Thymus (tissue), 11 donors: ENCODE measurements at regions not wholly inside any gene's neighbourhood (a gene's known extent, or its start where the extent isn't known, plus 50 kb on each side); places are given as distances from the start of the nearest gene placed in this dataset.
"Not testable (repeated sequence)": the region's sequence is repeated elsewhere in the genome, so short reads cannot be mapped to it uniquely, and the experiment has no call there.

Source experiments
- DNase-seq, 9 donors: peaks; one replicate each; pipeline ENCODE4 v3.0.0-alpha.2; 2013; ENCODE audit warnings: low spot score in 9 of 9, low read depth in 6 of 9, missing footprints in 1 of 9
- H3K27ac ChIP-seq, 2 donors: one replicate each; pipeline ENCODE4 v1.5.1; 2013; ENCODE audit warnings: control low read depth in 1 of 2, low read depth in 1 of 2, low read length in 1 of 2, mild to moderate bottlenecking in 1 of 2, moderate library complexity in 1 of 2
- H3K27me3 ChIP-seq, 2 donors: one replicate each; pipeline ENCODE4 v1.5.1; 2013; ENCODE audit warnings: low read length in 1 of 2; ENCODE audit not compliant: control insufficient read depth in 2 of 2, insufficient read depth in 1 of 2
- H3K36me3 ChIP-seq, 2 donors: one replicate each; pipeline ENCODE4 v1.5.1; 2013; ENCODE audit warnings: low read length in 1 of 2, mild to moderate bottlenecking in 1 of 2, moderate library complexity in 1 of 2; ENCODE audit not compliant: control insufficient read depth in 2 of 2, insufficient read depth in 2 of 2
- H3K4me1 ChIP-seq, 2 donors: one replicate each; pipeline ENCODE4 v1.5.1; 2013; ENCODE audit warnings: low read length in 2 of 2; ENCODE audit not compliant: control insufficient read depth in 2 of 2, insufficient read depth in 2 of 2
- H3K4me3 ChIP-seq, 2 donors: one replicate each; pipeline ENCODE4 v1.5.1; 2013; ENCODE audit warnings: low read length in 2 of 2, control low read depth in 1 of 2, mild to moderate bottlenecking in 1 of 2
- H3K9me3 ChIP-seq, 2 donors: one replicate each; pipeline ENCODE4 v1.5.1; 2013; ENCODE audit warnings: low read length in 1 of 2, mild to moderate bottlenecking in 1 of 2; ENCODE audit not compliant: control insufficient read depth in 2 of 2, insufficient read depth in 1 of 2
- WGBS: extraction: QIAGEN DNeasy Blood & Tissue Kit; methylation state at CpG from one replicate; pipeline ENCODE4 v1.1.7; 2013; 5-methylcytosine and 5-hydroxymethylcytosine counted together
- donor health status: healthy.

DNA sequence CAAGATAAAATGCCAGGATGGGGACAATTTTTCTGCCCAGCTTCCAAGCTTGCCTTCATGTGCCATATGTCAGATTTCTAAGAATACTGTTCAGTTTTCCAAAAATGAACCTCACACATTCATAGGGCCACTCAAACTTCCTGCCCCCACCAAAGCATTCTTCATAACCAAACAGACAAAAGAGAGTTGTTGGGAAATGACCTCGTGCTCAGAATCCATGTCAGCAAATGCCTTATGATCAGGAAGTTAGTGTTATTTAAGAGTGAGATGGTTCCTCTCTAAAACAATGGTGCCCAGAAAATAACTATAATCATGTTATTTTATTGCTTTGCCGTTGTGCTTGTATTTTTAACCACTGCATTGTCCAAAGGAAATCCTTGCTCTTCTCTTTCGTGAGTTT lies 208.2 kb downstream of the ZNF608 start:
- no peak overlapping the region for H3K4me3 ChIP-seq
- no peaks in the 10 kb centered on the region for H3K27me3 ChIP-seq
- H3K36me3 ChIP-seq: no peaks in the 10 kb centered on the region
- WGBS: 76% methylated on average over 3 of the region's 3 CpGs
- H3K9me3 ChIP-seq: no peaks in the 10 kb centered on the region
- no peaks in the 10 kb centered on the region for H3K4me1 ChIP-seq
- no peak for DNase-seq
- no peak overlapping the region for H3K27ac ChIP-seq

DNA sequence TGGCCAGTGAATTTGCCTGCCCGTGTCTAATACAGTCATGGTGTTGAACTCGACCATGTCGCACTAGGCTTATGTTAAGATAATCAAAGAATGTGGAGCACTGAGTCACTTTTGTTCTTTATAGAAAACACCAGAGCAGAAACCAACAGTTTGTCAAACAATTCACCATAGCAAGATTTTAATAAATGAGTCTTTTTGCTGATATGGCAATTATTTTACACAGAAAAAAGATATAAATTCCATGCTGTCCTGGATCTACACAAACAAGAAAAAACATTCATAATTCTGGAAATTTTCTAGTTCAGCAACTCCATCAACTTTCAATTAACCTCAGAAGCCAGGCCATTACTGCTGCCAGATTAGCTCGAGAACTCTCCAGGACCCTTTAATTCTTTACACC lies 208.9 kb downstream of the ZNF608 start:
- no peak overlapping the region for H3K4me3 ChIP-seq
- H3K9me3 ChIP-seq: no peaks in the 10 kb centered on the region
- H3K27ac ChIP-seq: no peak overlapping the region
- no peaks in the 10 kb centered on the region for H3K36me3 ChIP-seq
- no peaks in the 10 kb centered on the region for H3K4me1 ChIP-seq
- 94% methylated on average over 4 of the region's 4 CpGs for WGBS
- no peak for DNase-seq
- H3K27me3 ChIP-seq: no peaks in the 10 kb centered on the region

DNA sequence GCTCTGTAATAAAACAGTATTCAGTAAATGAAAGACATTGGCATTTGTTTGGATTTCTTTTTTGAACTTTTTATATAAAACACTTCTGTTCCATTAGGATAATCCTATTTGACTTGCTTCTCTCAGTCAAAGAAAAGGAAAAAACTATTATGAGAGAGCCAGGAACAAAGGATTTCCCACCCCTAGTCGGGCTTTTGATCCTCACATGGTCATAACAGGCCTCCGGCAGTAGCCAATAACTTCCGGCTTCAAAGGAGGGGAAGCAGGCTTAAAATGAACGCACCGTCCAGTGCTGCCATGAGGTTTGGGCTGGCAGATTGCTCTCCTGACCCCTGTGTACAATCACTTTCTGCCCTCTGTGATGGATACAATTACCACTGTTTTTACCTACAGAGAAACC lies 209.3 kb downstream of the ZNF608 start:
- H3K36me3 ChIP-seq: no peaks in the 10 kb centered on the region
- no peak overlapping the region for H3K4me3 ChIP-seq
- no peaks in the 10 kb centered on the region for H3K27me3 ChIP-seq
- H3K4me1 ChIP-seq: no peaks in the 10 kb centered on the region
- no peak overlapping the region for H3K27ac ChIP-seq
- no peaks in the 10 kb centered on the region for H3K9me3 ChIP-seq
- DNase-seq: no peak
- WGBS: 92% methylated on average over 5 of the region's 5 CpGs

DNA sequence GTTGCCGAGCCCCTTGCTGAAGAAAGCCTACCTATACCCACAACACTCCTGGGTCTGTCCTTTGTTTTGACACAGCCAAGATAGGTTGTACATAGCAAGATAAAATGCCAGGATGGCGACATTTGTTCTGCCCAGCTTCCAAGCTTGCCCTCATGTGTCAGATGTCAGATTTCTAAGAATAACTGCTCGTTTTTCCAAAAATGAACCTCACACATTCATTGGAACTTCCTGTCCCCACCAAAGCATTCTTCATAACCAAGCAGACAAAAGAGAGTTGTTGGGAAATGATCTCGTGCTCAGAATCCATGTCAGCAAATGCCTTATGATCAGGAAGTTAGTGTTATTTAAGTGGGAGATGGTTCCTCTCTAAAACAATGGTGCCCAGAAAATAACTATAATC lies 210.1 kb downstream of the ZNF608 start:
- no peaks in the 10 kb centered on the region for H3K9me3 ChIP-seq
- H3K27ac ChIP-seq: no peak overlapping the region
- no peak for DNase-seq
- H3K27me3 ChIP-seq: no peaks in the 10 kb centered on the region
- 91% methylated on average over 4 of the region's 4 CpGs for WGBS
- no peak overlapping the region for H3K4me3 ChIP-seq
- no peaks in the 10 kb centered on the region for H3K4me1 ChIP-seq
- H3K36me3 ChIP-seq: no peaks in the 10 kb centered on the region

DNA sequence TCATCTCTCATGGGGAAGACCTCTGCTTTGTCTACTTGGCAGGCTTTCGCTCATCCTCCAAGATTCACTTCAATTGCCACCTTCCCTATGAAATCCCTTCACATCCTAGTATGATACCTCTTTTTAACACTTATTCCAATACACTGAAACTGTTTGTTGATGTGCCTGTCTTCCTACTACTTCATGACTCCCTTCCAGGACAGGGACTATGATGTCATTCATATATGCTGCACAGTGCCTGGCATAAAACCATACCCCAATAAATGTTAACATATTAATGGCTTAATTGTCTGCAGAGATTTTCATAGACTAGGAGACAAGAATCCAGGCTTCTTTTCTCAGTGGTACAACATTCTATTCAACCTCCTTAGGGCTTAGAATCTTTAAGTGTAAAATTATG lies 215.5 kb downstream of the ZNF608 start:
- 92% methylated on average over 1 of the region's 1 CpG for WGBS
- H3K36me3 ChIP-seq: no peaks in the 10 kb centered on the region
- no peaks in the 10 kb centered on the region for H3K4me1 ChIP-seq

DNA sequence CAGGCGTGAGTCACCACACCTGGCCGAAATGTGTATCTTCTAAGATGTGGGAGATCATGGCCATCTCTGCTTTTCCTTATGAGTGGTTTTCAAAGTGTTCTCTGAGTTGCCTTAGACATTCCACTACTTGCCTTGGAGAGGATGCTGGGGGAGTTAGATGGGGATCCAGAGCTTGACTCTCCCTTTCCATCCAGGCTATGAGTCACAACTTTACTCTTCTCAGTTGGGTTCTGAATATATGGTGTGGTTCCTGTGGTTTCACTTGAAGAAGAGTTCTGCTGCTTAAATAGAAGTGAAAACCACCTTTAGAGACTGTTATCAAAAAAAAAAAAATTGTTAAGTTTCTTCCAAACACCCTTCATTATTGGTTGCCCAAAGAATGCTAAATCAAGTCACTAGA lies 217.6 kb downstream of the ZNF608 start:
- Histone ChIP-seq H3K27me3 (no peaks in the 10 kb centered on the region), H3K4me3 (no peak overlapping the region), H3K4me1 (no peaks in the 10 kb centered on the region), H3K36me3 (no peaks in the 10 kb centered on the region), H3K9me3 (no peaks in the 10 kb centered on the region), H3K27ac (no peak overlapping the region)
- 99% methylated on average over 2 of the region's 2 CpGs for WGBS
- DNase-seq: peak in 1 of 9 donors; percentile 15

More for the DNA sequence above, 215.5 kb downstream of the ZNF608 start:
- H3K27me3 ChIP-seq: no peaks in the 10 kb centered on the region
- no peak overlapping the region for H3K27ac ChIP-seq
- no peak for DNase-seq
- H3K9me3 ChIP-seq: no peaks in the 10 kb centered on the region
- no peak overlapping the region for H3K4me3 ChIP-seq

DNA sequence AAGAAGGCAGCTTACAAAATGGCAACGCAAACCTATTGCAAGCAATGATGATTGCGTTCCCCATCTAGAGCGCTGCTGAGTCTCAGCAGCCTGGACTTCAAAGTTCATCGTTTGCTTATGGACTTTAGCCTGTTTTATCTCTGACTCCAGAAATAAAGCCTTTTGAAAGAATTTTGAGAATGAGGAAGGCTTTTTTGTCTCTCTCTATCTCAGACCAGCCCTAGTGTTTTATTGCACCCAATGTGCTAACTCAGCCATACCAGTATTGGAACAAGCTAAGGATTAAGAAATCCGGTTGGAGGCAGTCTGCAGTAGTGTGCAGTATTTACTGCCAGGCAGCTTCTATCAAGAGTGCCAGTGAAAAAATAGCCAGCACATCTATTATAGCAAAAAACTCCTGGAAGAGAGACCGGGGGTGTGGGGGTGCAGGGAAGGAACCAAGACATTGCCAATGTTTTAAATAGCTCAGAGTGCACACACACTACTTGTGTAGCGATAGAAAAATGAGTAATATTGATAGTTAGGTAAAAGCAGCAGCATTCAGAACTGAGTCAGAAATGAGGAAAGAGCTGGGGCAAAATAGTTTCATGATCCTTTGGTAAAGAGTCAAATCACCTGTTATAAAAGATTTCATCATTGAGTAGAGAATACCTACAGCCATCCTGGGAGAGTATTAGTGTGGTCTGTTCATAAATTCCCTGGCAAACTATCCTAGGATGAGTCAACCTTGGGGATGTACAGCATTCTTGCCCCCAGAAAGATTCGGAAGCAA lies 219.0 kb downstream of the ZNF608 start:
- no peaks in the 10 kb centered on the region for H3K9me3 ChIP-seq
- no peak overlapping the region for H3K4me3 ChIP-seq
- H3K4me1 ChIP-seq: no peaks in the 10 kb centered on the region
- WGBS: 95% methylated on average over 8 of the region's 8 CpGs
- H3K27me3 ChIP-seq: no peaks in the 10 kb centered on the region
- no peaks in the 10 kb centered on the region for H3K36me3 ChIP-seq
- DNase-seq: no peak
- H3K27ac ChIP-seq: no peak overlapping the region

DNA sequence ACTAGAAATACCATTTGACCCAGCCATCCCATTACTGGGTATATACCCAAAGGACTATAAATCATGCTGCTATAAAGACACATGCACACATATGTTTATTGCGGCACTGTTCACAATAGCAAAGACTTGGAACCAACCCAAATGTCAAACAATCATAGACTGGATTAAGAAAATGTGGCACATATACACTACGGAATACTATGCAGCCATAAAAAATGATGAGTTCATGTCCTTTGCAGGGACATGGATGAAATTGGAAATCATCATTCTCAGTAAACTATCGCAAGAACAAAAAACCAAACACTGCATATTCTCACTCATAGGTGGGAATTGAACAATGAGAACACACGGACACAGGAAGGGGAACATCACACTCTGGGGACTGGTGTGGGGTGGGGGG lies 220.4 kb downstream of the ZNF608 start:
- H3K27ac ChIP-seq, H3K9me3 ChIP-seq, H3K4me3 ChIP-seq, H3K4me1 ChIP-seq, H3K27me3 ChIP-seq, DNase-seq, H3K36me3 ChIP-seq: not testable (repeated sequence)
- WGBS: 100% methylated on average over 2 of the region's 4 CpGs

DNA sequence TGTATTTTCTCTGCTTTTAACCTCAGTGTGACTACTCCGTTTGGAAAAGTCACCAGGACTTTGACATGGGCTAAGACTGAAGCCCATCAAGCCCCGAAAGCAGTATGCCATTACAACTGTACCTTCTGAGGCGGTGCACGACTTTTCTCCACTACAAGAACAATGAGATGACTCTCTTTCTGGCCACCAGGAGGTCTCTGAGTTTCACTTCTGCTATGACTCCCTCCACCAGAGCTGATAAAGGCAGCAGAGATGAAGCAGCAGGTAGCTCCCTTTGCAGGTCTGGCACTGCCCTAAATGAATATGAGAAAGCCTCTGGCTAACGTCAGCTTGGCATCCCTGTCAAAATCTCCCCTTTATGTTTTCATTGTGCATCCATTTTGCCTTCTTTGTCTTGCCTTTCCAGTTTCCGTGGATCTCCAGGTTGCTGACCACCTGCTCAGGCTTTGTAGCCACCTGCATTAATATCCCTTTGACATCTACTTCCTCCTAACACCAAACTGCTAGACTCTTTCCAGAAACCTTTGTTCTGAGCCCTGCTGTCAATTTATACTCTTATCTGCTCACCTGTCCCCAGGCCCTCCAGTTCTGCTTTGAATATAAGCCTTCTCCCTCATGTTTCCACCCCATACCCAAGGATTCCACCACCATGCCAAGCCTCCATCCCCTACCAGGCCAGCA lies 221.7 kb downstream of the ZNF608 start:
- Histone ChIP-seq H3K4me3 (no peak overlapping the region), H3K27me3 (no peaks in the 10 kb centered on the region), H3K36me3 (no peaks in the 10 kb centered on the region), H3K4me1 (no peaks in the 10 kb centered on the region), H3K27ac (no peak overlapping the region), H3K9me3 (no peaks in the 10 kb centered on the region)
- DNase-seq: no peak
- WGBS: 92% methylated on average over 6 of the region's 6 CpGs
